Astrocyte (in vitro differentiated cells and primary cell): ENCODE measurements at regions not wholly inside any gene's neighbourhood (a gene's known extent, or its start where the extent isn't known, plus 50 kb on each side); places are given as distances from the start of the nearest gene placed in this dataset.

Experiments used
- DNase-seq: peaks from one replicate; pipeline ENCODE4 v3.0.0-alpha.2; 2010; ENCODE audit warnings: low read depth
- FAIRE-seq: peaks from 2 replicates; lab custom pipeline; 2011; peaks lifted over from hg19 to GRCh38; lab: Jason Lieb, UNC
- H2AFZ ChIP-seq: 2 replicates; pipeline ENCODE4 v1.6.0; 2012; ENCODE audit warnings: low read depth, low read length, inconsistent platforms
- H3K27ac ChIP-seq: 2 replicates; pipeline ENCODE4 v1.5.1; 2011; ENCODE audit warnings: low read depth, low read length, inconsistent platforms
- H3K27me3 ChIP-seq: 2 replicates; pipeline ENCODE4 v1.6.0; 2011; ENCODE audit warnings: low read length, inconsistent platforms; ENCODE audit not compliant: insufficient read depth
- H3K36me3 ChIP-seq: 2 replicates; pipeline ENCODE4 v1.5.1; 2011; ENCODE audit warnings: low read length, inconsistent platforms; ENCODE audit not compliant: insufficient read depth
- H3K4me1 ChIP-seq: 2 replicates; pipeline ENCODE4 v1.5.1; 2011; ENCODE audit warnings: low read length, inconsistent platforms; ENCODE audit not compliant: insufficient read depth
- H3K4me2 ChIP-seq: 2 replicates; pipeline ENCODE4 v1.6.0; 2012; ENCODE audit warnings: low read length, inconsistent platforms
- H3K4me3 ChIP-seq: 2 replicates; pipeline ENCODE4 v1.5.1; 2011; ENCODE audit warnings: low read depth, mild to moderate bottlenecking, low read length, inconsistent platforms; ENCODE audit not compliant: insufficient read depth
- H3K79me2 ChIP-seq: 2 replicates; pipeline ENCODE4 v1.6.0; 2012; ENCODE audit warnings: mild to moderate bottlenecking, low read length, inconsistent platforms; ENCODE audit not compliant: insufficient read depth
- H3K9ac ChIP-seq: 2 replicates; pipeline ENCODE4 v1.6.0; 2012; ENCODE audit warnings: mild to moderate bottlenecking, low read length, inconsistent platforms
- H3K9me3 ChIP-seq: 2 replicates; pipeline ENCODE4 v1.5.1; 2012; ENCODE audit warnings: low read depth, mild to moderate bottlenecking, low read length, inconsistent platforms; ENCODE audit not compliant: insufficient read depth
- H4K20me1 ChIP-seq: 2 replicates; pipeline ENCODE4 v1.6.0; 2012; ENCODE audit warnings: low read length, inconsistent platforms; ENCODE audit not compliant: insufficient read depth
- H3K27ac Mint-ChIP-seq: one replicate; pipeline ENCODE4 v1.8.0; 2021; ENCODE audit warnings: mild to moderate bottlenecking, mixed read lengths; ENCODE audit not compliant: unreplicated experiment
- H3K27me3 Mint-ChIP-seq: one replicate; pipeline ENCODE4 v1.8.0; 2021; ENCODE audit warnings: low read depth, mixed read lengths; ENCODE audit not compliant: unreplicated experiment
- H3K36me3 Mint-ChIP-seq: one replicate; pipeline ENCODE4 v1.8.0; 2021; ENCODE audit warnings: low read depth, mixed read lengths; ENCODE audit not compliant: unreplicated experiment
- H3K4me1 Mint-ChIP-seq: one replicate; pipeline ENCODE4 v1.8.0; 2021; ENCODE audit warnings: low read depth, mixed read lengths; ENCODE audit not compliant: unreplicated experiment
- H3K4me3 Mint-ChIP-seq: one replicate; pipeline ENCODE4 v1.8.0; 2021; ENCODE audit warnings: mild to moderate bottlenecking, moderate library complexity, mixed read lengths; ENCODE audit not compliant: unreplicated experiment
- H3K9me3 Mint-ChIP-seq: one replicate; pipeline ENCODE4 v1.8.0; 2021; ENCODE audit warnings: mild to moderate bottlenecking, mixed read lengths; ENCODE audit not compliant: unreplicated experiment
- EZH2 ChIP-seq: IDR thresholded peaks from 2 replicates; pipeline ENCODE4 v1.6.1; 2012; ENCODE audit warnings: mild to moderate bottlenecking, low read length, inconsistent platforms; ENCODE audit not compliant: insufficient read depth
- TF ChIP-seq, protein P1 (sequence below): IDR thresholded peaks from 2 replicates; pipeline ENCODE4 v1.5.1; 2011; ENCODE audit warnings: low read depth, mild to moderate bottlenecking, inconsistent platforms, low read length, moderate library complexity; ENCODE audit not compliant: insufficient read depth

DNA sequence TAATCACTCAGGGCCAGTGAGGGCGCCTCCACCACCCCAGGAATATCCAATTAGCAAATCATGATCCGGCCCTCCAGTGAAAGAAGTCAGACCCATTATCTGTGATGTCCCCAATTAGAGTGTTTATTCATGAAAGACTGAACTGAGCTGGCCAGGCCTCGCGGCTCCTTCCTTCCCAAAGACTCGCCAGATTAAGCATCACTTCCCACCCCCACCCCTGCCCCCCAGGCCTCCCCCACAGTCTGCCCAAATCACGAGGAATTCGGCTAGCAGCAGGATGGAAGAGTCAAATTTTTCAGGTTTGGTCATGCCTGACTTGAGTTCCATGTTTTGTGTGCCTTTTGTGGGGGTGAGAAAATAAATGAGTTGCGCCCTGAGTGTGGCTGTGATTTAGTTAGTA is 298.4 kb upstream of the SALL1 start:
- no peak for DNase-seq
- FAIRE-seq: no peak
- H3K9me3 ChIP-seq: no peaks in the 10 kb centered on the region
- no peak overlapping the region for H2AFZ ChIP-seq
- no peak overlapping the region for H3K4me3 ChIP-seq
- no peaks in the 10 kb centered on the region for H3K27me3 ChIP-seq
- no peaks in the 10 kb centered on the region for H3K9me3 Mint-ChIP-seq
- H4K20me1 ChIP-seq: no peaks in the 10 kb centered on the region
- no peaks in the 10 kb centered on the region for H3K4me1 ChIP-seq
- H3K4me2 ChIP-seq: no peak overlapping the region
- no peaks in the 10 kb centered on the region for H3K4me1 Mint-ChIP-seq
- no peak overlapping the region for H3K9ac ChIP-seq
- H3K27ac ChIP-seq: no peak overlapping the region
- no peak overlapping the region for H3K27ac Mint-ChIP-seq
- TF ChIP-seq EZH2: no peak
- TF ChIP-seq, protein P1, sequence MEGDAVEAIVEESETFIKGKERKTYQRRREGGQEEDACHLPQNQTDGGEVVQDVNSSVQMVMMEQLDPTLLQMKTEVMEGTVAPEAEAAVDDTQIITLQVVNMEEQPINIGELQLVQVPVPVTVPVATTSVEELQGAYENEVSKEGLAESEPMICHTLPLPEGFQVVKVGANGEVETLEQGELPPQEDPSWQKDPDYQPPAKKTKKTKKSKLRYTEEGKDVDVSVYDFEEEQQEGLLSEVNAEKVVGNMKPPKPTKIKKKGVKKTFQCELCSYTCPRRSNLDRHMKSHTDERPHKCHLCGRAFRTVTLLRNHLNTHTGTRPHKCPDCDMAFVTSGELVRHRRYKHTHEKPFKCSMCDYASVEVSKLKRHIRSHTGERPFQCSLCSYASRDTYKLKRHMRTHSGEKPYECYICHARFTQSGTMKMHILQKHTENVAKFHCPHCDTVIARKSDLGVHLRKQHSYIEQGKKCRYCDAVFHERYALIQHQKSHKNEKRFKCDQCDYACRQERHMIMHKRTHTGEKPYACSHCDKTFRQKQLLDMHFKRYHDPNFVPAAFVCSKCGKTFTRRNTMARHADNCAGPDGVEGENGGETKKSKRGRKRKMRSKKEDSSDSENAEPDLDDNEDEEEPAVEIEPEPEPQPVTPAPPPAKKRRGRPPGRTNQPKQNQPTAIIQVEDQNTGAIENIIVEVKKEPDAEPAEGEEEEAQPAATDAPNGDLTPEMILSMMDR: no peak
- peaks cover 5% of the 10 kb centered on the region for H3K27me3 Mint-ChIP-seq
- H3K36me3 Mint-ChIP-seq: no peaks in the 10 kb centered on the region
- H3K79me2 ChIP-seq: no peaks in the 10 kb centered on the region
- H3K4me3 Mint-ChIP-seq: no peak overlapping the region
- no peaks in the 10 kb centered on the region for H3K36me3 ChIP-seq

DNA sequence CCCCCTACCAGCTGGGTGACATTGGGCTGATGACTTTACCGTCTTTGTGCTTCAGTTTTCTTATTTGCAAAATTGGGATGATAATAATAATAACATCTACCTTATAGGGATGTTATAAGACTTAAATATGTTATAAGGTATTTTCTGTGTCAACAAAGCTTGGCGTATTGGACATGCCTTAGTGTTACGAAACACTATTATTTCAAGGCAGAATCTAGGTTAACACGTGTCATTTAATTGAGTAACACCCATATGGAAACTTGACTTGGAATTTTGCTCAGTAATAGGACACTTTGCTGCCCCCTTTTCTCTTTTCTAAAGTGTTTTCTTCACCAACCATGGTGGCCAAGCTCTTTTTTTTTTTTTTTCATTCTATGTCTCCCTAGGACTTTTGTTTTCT is 294.2 kb upstream of the SALL1 start:
- no peak overlapping the region for H3K27ac Mint-ChIP-seq
- DNase-seq (no peak), FAIRE-seq (no peak)
- H3K4me3 ChIP-seq: no peak overlapping the region
- no peak overlapping the region for H3K4me2 ChIP-seq
- H3K36me3 ChIP-seq: no peaks in the 10 kb centered on the region
- H3K4me1 Mint-ChIP-seq: peaks cover 6% of the 10 kb centered on the region
- H3K9ac ChIP-seq: no peak overlapping the region
- H3K27ac ChIP-seq: no peak overlapping the region
- H3K36me3 Mint-ChIP-seq: no peaks in the 10 kb centered on the region
- peaks cover 14% of the 10 kb centered on the region for H3K27me3 Mint-ChIP-seq
- peaks cover 4% of the 10 kb centered on the region for H3K4me1 ChIP-seq
- H3K27me3 ChIP-seq: peaks cover 10% of the 10 kb centered on the region
- H2AFZ ChIP-seq: no peak overlapping the region
- no peaks in the 10 kb centered on the region for H3K9me3 Mint-ChIP-seq
- no peaks in the 10 kb centered on the region for H3K9me3 ChIP-seq
- H4K20me1 ChIP-seq: no peaks in the 10 kb centered on the region
- H3K79me2 ChIP-seq: no peaks in the 10 kb centered on the region
- H3K4me3 Mint-ChIP-seq: no peak overlapping the region
- no peak for TF ChIP-seq EZH2
- TF ChIP-seq, protein P1: no peak

DNA sequence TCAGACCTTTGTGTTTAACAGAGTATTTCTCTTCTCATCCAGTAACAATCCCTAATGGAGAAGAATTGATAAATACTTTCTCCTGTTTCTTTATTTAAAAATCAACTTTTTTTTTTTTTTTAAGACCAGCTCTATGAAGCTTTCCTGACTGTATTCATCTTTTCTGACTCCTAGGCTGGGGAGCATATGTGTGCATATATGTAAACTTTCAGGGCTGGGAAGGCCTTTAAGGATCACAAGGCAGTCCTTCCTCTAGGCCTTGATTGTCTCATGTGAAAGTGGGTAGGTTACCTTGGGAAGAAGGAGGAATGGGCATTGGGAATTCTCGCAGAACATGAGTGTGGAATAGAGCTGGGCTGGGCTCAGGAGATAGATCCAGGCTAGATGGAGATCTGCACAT is 292.9 kb upstream of the SALL1 start:
- no peak for TF ChIP-seq EZH2
- TF ChIP-seq, protein P1: no peak
- Histone ChIP-seq H3K79me2 (no peaks in the 10 kb centered on the region), H3K9me3 (no peaks in the 10 kb centered on the region), H3K27ac (no peak overlapping the region), H3K27me3 (peaks cover 16% of the 10 kb centered on the region), H3K9ac (no peak overlapping the region), H3K36me3 (no peaks in the 10 kb centered on the region), H3K4me1 (peaks cover 4% of the 10 kb centered on the region), H3K4me3 (no peak overlapping the region), H3K4me2 (no peak overlapping the region), H2AFZ (no peak overlapping the region), H4K20me1 (no peaks in the 10 kb centered on the region)
- DNase-seq (no peak), FAIRE-seq (no peak)
- Mint-ChIP-seq H3K27ac (no peak overlapping the region), H3K9me3 (no peaks in the 10 kb centered on the region), H3K27me3 (peaks cover 23% of the 10 kb centered on the region), H3K4me1 (peaks cover 6% of the 10 kb centered on the region), H3K4me3 (no peak overlapping the region), H3K36me3 (no peaks in the 10 kb centered on the region)
